Ovary (tissue), 3 donors: ENCODE measurements at regions not wholly inside any gene's neighbourhood (a gene's known extent, or its start where the extent isn't known, plus 50 kb on each side); places are given as distances from the start of the nearest gene placed in this dataset.

Source experiments
- CTCF ChIP-seq, 3 donors: fragments of 450-650 bp in 2 of 3; fragments of 200-600 bp in 1 of 3; IDR thresholded peaks; one replicate each; pipeline versions ENCODE4 v1.5.1 to v1.8.0; 2016 to 2022; ENCODE audit warnings: antibody characterized with exemption in 3 of 3, mild to moderate bottlenecking in 1 of 3
- EP300 ChIP-seq: sonication (generic); formaldehyde crosslinking; IDR thresholded peaks from one replicate; pipeline ENCODE4 v1.6.1; 2017; ENCODE audit warnings: antibody characterized with exemption
- POLR2A ChIP-seq: fragments of 450-650 bp; IDR thresholded peaks from one replicate; pipeline ENCODE4 v1.6.1; 2017; ENCODE audit warnings: antibody characterized with exemption, mild to moderate bottlenecking, moderate library complexity
- donor health status: DM: no; HTN: no; CAD: no.

GRCh38 chr13:69180034-69180433, 927.6 kb upstream of the ATXN8OS start:
- TF ChIP-seq CTCF (IDR thresholded peaks at IDR 0.05) (no peak), POLR2A (no peak), EP300 (no peak)
